ENCODE measurements at regions not wholly inside any gene's neighbourhood (a gene's known extent, or its start where the extent isn't known, plus 50 kb on each side); places are given as distances from the start of the nearest gene placed in this dataset.

DNA sequence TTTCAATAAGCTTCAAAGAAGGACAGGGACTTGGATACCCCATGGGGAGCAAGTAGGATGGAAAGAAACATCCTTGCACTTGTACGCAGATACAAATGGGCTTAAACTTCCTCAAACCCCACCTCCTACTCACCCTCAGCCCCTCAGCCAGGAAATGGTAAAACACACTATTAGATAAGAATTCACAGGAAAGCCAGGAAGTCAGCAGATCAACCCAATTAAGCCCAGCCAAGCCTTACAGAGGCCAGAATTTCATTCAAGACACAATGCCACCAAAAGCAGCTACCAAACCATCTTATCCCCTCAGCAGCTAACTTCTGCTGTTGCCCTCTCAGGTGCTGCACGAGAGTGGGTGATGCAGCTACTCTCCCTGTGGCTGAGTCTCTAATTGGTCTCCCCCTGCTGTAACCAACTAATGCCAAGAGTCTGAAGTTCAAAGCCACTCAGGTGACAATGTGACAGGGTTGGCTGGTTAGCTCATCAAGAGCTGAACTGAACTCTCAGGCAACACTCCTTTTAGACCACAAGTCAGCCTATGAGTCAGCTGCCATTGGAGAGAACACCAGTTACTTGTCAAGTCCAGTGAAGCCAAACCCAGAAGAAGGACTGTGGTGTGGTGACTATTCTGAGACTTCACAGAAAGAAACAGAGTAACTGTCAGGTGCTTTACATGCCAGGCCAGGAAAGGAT, 201.9 kb downstream of the ZNF608 start:
- TF ChIP-seq, protein P1, sequence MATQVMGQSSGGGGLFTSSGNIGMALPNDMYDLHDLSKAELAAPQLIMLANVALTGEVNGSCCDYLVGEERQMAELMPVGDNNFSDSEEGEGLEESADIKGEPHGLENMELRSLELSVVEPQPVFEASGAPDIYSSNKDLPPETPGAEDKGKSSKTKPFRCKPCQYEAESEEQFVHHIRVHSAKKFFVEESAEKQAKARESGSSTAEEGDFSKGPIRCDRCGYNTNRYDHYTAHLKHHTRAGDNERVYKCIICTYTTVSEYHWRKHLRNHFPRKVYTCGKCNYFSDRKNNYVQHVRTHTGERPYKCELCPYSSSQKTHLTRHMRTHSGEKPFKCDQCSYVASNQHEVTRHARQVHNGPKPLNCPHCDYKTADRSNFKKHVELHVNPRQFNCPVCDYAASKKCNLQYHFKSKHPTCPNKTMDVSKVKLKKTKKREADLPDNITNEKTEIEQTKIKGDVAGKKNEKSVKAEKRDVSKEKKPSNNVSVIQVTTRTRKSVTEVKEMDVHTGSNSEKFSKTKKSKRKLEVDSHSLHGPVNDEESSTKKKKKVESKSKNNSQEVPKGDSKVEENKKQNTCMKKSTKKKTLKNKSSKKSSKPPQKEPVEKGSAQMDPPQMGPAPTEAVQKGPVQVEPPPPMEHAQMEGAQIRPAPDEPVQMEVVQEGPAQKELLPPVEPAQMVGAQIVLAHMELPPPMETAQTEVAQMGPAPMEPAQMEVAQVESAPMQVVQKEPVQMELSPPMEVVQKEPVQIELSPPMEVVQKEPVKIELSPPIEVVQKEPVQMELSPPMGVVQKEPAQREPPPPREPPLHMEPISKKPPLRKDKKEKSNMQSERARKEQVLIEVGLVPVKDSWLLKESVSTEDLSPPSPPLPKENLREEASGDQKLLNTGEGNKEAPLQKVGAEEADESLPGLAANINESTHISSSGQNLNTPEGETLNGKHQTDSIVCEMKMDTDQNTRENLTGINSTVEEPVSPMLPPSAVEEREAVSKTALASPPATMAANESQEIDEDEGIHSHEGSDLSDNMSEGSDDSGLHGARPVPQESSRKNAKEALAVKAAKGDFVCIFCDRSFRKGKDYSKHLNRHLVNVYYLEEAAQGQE (IDR thresholded peaks at IDR 0.05; ENCODE audit: insufficient read depth in 1 of 2, low read depth in 2 of 2, low read length in 2 of 2): no peak
- TF ChIP-seq POLR2AphosphoS5 (IDR thresholded peaks at IDR 0.05; ENCODE audit: low read depth, low read length) (no peak), TAF1 (IDR thresholded peaks at IDR 0.05; ENCODE audit: borderline replicate concordance, insufficient read depth, low read length) (no peak)

DNA sequence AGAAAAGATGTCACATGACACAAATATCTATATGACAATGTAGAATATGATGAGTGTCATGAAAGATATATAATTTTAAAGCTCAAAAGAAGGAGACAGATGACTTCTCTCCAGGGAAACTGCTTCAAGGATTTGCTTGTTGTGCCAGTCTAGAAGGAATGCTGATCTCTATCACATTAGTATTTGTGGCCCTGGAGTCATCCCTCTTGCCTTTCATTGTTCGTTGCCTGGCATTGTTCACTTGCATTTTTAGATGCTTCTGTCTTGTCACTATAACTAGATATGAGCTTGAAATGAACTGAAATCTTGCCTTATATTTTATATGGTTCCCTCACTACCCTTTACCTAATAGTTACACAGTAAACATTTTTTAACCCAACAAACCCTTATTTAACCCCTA, 207.5 kb downstream of the ZNF608 start:
- TF ChIP-seq, protein P1 (IDR thresholded peaks at IDR 0.05; ENCODE audit: insufficient read depth in 1 of 2, low read depth in 2 of 2, low read length in 2 of 2): no peak
- TF ChIP-seq TAF1 (IDR thresholded peaks at IDR 0.05; ENCODE audit: borderline replicate concordance, insufficient read depth, low read length) (no peak), FOXP2 (optimal IDR thresholded peaks at IDR 0.05; ENCODE audit: borderline replicate concordance, extremely low read depth, extremely low read length, insufficient read depth) (no peak), SIN3A (IDR thresholded peaks at IDR 0.05; ENCODE audit: borderline replicate concordance, insufficient read depth, low read length) (no peak), POLR2AphosphoS5 (IDR thresholded peaks at IDR 0.05; ENCODE audit: low read depth, low read length) (no peak)

DNA sequence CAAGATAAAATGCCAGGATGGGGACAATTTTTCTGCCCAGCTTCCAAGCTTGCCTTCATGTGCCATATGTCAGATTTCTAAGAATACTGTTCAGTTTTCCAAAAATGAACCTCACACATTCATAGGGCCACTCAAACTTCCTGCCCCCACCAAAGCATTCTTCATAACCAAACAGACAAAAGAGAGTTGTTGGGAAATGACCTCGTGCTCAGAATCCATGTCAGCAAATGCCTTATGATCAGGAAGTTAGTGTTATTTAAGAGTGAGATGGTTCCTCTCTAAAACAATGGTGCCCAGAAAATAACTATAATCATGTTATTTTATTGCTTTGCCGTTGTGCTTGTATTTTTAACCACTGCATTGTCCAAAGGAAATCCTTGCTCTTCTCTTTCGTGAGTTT, 208.2 kb downstream of the ZNF608 start:
- TF ChIP-seq SIN3A (IDR thresholded peaks at IDR 0.05; ENCODE audit: borderline replicate concordance, insufficient read depth, low read length) (no peak), TAF1 (IDR thresholded peaks at IDR 0.05; ENCODE audit: borderline replicate concordance, insufficient read depth, low read length) (no peak), FOXP2 (optimal IDR thresholded peaks at IDR 0.05; ENCODE audit: borderline replicate concordance, extremely low read depth, extremely low read length, insufficient read depth) (no peak), POLR2AphosphoS5 (IDR thresholded peaks at IDR 0.05; ENCODE audit: low read depth, low read length) (no peak)
- TF ChIP-seq, protein P1 (IDR thresholded peaks at IDR 0.05; ENCODE audit: insufficient read depth in 1 of 2, low read depth in 2 of 2, low read length in 2 of 2): no peak

DNA sequence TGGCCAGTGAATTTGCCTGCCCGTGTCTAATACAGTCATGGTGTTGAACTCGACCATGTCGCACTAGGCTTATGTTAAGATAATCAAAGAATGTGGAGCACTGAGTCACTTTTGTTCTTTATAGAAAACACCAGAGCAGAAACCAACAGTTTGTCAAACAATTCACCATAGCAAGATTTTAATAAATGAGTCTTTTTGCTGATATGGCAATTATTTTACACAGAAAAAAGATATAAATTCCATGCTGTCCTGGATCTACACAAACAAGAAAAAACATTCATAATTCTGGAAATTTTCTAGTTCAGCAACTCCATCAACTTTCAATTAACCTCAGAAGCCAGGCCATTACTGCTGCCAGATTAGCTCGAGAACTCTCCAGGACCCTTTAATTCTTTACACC, 208.9 kb downstream of the ZNF608 start:
- TF ChIP-seq POLR2AphosphoS5 (IDR thresholded peaks at IDR 0.05; ENCODE audit: low read depth, low read length): no peak
- TF ChIP-seq TAF1 (IDR thresholded peaks at IDR 0.05; ENCODE audit: borderline replicate concordance, insufficient read depth, low read length): no peak
- no peak for TF ChIP-seq FOXP2 (optimal IDR thresholded peaks at IDR 0.05; ENCODE audit: borderline replicate concordance, extremely low read depth, extremely low read length, insufficient read depth)
- no peak for TF ChIP-seq SIN3A (IDR thresholded peaks at IDR 0.05; ENCODE audit: borderline replicate concordance, insufficient read depth, low read length)
- TF ChIP-seq, protein P1 (IDR thresholded peaks at IDR 0.05; ENCODE audit: insufficient read depth in 1 of 2, low read depth in 2 of 2, low read length in 2 of 2): no peak

DNA sequence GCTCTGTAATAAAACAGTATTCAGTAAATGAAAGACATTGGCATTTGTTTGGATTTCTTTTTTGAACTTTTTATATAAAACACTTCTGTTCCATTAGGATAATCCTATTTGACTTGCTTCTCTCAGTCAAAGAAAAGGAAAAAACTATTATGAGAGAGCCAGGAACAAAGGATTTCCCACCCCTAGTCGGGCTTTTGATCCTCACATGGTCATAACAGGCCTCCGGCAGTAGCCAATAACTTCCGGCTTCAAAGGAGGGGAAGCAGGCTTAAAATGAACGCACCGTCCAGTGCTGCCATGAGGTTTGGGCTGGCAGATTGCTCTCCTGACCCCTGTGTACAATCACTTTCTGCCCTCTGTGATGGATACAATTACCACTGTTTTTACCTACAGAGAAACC, 209.3 kb downstream of the ZNF608 start:
- TF ChIP-seq FOXP2 (optimal IDR thresholded peaks at IDR 0.05; ENCODE audit: borderline replicate concordance, extremely low read depth, extremely low read length, insufficient read depth) (no peak), SIN3A (IDR thresholded peaks at IDR 0.05; ENCODE audit: borderline replicate concordance, insufficient read depth, low read length) (no peak), POLR2AphosphoS5 (IDR thresholded peaks at IDR 0.05; ENCODE audit: low read depth, low read length) (no peak), TAF1 (IDR thresholded peaks at IDR 0.05; ENCODE audit: borderline replicate concordance, insufficient read depth, low read length) (no peak)
- TF ChIP-seq, protein P1 (IDR thresholded peaks at IDR 0.05; ENCODE audit: insufficient read depth in 1 of 2, low read depth in 2 of 2, low read length in 2 of 2): no peak
